Astrocyte (in vitro differentiated cells and primary cell): ENCODE measurements at regions not wholly inside any gene's neighbourhood (a gene's known extent, or its start where the extent isn't known, plus 50 kb on each side); places are given as distances from the start of the nearest gene placed in this dataset.

Source experiments
- CTCF ChIP-seq: IDR thresholded peaks from 2 replicates; pipeline ENCODE4 v1.5.1; 2011; ENCODE audit warnings: low read depth, mild to moderate bottlenecking, inconsistent platforms, low read length, moderate library complexity; ENCODE audit not compliant: insufficient read depth
- EZH2 ChIP-seq: IDR thresholded peaks from 2 replicates; pipeline ENCODE4 v1.6.1; 2012; ENCODE audit warnings: mild to moderate bottlenecking, low read length, inconsistent platforms; ENCODE audit not compliant: insufficient read depth

DNA sequence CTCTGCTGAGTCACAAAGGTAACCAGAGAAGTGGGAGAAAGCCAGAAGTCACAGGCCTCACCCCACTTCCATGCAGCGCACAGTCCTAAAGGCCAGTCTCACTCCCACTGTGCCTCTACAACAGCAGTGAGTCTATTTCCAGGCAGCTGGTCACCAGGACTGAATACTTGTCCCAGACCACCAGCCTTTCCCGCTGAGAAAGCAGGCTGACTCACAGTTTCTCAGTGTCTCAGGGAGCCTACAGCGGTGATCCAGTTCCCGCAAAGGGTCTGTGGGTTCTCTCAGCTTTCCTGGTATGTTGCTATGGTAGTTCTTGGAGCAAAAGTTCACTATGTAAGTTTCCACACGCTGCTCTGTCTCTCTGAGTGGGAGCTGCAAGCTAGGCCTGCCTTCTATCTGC lies 622.5 kb downstream of the RNF144A start:
- TF ChIP-seq CTCF (no peak), EZH2 (no peak)
